H1 (cell line): ENCODE measurements at regions not wholly inside any gene's neighbourhood (a gene's known extent, or its start where the extent isn't known, plus 50 kb on each side); places are given as distances from the start of the nearest gene placed in this dataset.

Source experiments
- CEBPB ChIP-seq: IDR thresholded peaks from 2 replicates; pipeline ENCODE4 v1.6.1; 2012; ENCODE audit warnings: low read depth, low read length
- CTCF ChIP-seq, 3 experiments: IDR thresholded peaks; 1 replicate in 2 of 3; 2 replicates in 1 of 3; pipeline versions ENCODE4 v1.5.1 to v1.6.1; 2011; ENCODE audit warnings: low read length in 3 of 3, mild to moderate bottlenecking in 3 of 3, inconsistent platforms in 2 of 3, low read depth in 1 of 3, moderate library complexity in 1 of 3; ENCODE audit not compliant: insufficient read depth in 1 of 3; ENCODE audit errors: control extremely low read depth in 1 of 3
- POLR2A ChIP-seq, 2 experiments: IDR thresholded peaks; 1 replicate in 1 of 2; 2 replicates in 1 of 2; pipeline ENCODE4 v1.6.1; 2011; ENCODE audit warnings: low read depth in 2 of 2, low read length in 2 of 2, mild to moderate bottlenecking in 2 of 2; ENCODE audit errors: control extremely low read depth in 1 of 2
- POLR2AphosphoS5 ChIP-seq: IDR thresholded peaks from 2 replicates; pipeline ENCODE4 v1.6.1; 2011; ENCODE audit warnings: low read depth, low read length

- TF ChIP-seq POLR2A (IDR thresholded peaks at IDR 0.05; ENCODE audit: control extremely low read depth in 1 of 2, low read depth in 2 of 2, low read length in 2 of 2): no peak
- no peak for TF ChIP-seq POLR2AphosphoS5
- TF ChIP-seq CTCF (IDR thresholded peaks at IDR 0.05; ENCODE audit: control extremely low read depth in 1 of 3, insufficient read depth in 1 of 3, low read depth in 1 of 3, low read length in 3 of 3): no peak
- TF ChIP-seq CEBPB: no peak
Measured at GRCh38 chr3:144866476-144866875, 894.9 kb downstream of the DIPK2A start.
